Lower leg skin (tissue), 4 donors: ENCODE measurements at regions not wholly inside any gene's neighbourhood (a gene's known extent, or its start where the extent isn't known, plus 50 kb on each side); places are given as distances from the start of the nearest gene placed in this dataset.

Experiments used
- DNase-seq, 2 donors: peaks; one replicate each; pipeline ENCODE4 v3.0.0-alpha.2; 2019; ENCODE audit warnings: low spot score in 2 of 2
- H3K4me3 ChIP-seq: fragments of 200-600 bp; sonication (generic); 2 replicates; pipeline ENCODE4 v1.5.1; 2017; ENCODE audit warnings: mild to moderate bottlenecking, low read depth; ENCODE audit not compliant: poor library complexity, severe bottlenecking
- POLR2A ChIP-seq, 2 donors: fragments of 450-650 bp; IDR thresholded peaks; one replicate each; pipeline ENCODE4 v1.6.1; 2016 to 2017; ENCODE audit warnings: antibody characterized with exemption in 2 of 2, mild to moderate bottlenecking in 1 of 2, moderate library complexity in 1 of 2
- WGBS, 2 donors: methylation state at CpG; one replicate each; pipeline ENCODE4 v1.1.5; 2018; 5-methylcytosine and 5-hydroxymethylcytosine counted together
- intact Hi-C: fragments of 100-400 bp; cut with DNase I; formaldehyde crosslinking; loops from one replicate; pipeline ENCODE4 v1.15.0; 2023; ENCODE audit warnings: low total_unique reads
- TF ChIP-seq, protein P1 (sequence below), 3 donors: fragments of 450-650 bp; IDR thresholded peaks; one replicate each; pipeline ENCODE4 v1.5.1; 2016; ENCODE audit warnings: antibody characterized with exemption in 3 of 3, mild to moderate bottlenecking in 3 of 3, moderate library complexity in 2 of 3

DNA sequence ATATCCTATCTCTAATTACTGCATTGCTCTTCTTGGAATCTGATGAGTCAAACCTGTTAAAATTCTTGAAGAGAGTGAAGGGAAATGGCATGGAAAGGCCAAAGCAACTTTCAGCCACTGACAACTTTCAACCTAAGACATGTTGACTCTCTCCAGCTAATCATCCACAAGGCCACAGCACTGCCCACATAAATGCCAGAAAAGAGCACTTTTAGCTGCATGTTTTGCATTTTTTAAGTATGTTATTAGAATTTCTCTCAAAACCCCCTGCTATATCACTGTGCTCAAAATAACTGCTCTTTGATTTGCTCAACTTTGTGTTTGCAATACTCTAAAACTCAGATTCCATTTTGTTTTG is 352.5 kb downstream of the ADGRL2 start:
- H3K4me3 ChIP-seq, result no peak overlapping the region
- TF ChIP-seq POLR2A (IDR thresholded peaks at IDR 0.05), result no peak
- TF ChIP-seq, protein P1, sequence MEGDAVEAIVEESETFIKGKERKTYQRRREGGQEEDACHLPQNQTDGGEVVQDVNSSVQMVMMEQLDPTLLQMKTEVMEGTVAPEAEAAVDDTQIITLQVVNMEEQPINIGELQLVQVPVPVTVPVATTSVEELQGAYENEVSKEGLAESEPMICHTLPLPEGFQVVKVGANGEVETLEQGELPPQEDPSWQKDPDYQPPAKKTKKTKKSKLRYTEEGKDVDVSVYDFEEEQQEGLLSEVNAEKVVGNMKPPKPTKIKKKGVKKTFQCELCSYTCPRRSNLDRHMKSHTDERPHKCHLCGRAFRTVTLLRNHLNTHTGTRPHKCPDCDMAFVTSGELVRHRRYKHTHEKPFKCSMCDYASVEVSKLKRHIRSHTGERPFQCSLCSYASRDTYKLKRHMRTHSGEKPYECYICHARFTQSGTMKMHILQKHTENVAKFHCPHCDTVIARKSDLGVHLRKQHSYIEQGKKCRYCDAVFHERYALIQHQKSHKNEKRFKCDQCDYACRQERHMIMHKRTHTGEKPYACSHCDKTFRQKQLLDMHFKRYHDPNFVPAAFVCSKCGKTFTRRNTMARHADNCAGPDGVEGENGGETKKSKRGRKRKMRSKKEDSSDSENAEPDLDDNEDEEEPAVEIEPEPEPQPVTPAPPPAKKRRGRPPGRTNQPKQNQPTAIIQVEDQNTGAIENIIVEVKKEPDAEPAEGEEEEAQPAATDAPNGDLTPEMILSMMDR (IDR thresholded peaks at IDR 0.05), result no peak
- intact Hi-C loops, result no loop called here
- DNase-seq, result no peak

DNA sequence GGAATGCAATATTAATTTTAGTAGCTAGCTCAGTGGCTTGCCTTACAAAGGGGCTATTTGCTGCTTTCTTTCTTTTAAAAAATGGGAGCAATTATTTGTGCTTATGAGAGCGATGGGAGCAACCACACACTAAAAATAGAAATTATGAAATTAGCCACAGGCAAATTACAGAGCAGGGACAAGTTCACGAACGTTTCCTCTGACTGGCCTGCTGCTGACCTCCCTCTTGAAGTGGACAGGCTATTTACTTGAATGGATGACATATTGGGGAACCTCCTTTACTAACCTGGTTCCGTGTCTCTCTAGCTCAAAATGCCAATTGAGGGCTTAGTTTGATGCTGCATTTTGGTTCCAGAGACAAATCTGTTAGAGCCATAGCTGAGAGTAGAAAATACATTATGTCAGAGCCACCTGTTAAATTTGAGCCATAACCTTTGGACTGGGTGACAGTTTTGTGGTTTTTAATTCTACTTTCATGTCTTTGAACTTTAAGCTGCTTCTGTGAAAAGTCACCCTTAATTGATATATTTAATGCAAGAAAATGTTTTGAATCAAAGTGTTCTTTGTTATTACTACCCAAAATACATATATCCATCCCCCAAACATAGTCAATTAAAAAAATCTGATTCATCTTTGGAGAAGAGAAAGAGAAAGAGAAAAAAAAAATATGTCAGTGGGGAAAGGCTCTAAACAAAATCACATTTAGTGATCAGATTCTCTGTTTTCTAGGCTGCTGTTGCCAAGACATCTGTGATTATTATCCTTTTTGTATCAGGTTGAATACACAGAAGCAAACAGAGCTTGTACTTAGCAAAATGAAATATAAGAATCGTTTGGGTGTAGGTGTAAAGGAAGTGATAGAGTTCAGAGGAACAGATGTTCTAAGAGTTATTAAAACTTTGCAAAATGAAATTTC is 351.9 kb downstream of the ADGRL2 start:
- 32 to 41% methylated on average over 5 of the region's 5 CpGs for WGBS, 2 donors

DNA sequence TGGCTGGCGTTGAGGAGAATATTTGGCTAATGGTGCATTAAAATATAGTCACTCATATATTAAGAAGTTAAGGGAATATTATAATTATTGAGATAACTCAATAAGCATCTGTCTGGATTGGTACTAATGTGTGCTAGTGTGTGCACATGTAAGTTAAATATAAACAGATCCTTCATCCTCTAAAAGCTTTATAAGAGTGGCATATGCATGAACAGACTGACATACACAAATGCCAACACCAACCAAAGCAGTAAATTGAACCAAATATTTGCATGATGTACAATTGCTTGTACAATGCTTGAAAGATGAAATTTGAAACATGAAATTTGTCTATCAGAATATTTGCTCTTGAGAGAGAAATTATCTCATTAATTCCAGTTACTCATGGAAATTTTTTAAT is 344.9 kb downstream of the ADGRL2 start:
- intact Hi-C loops, result no loop called here

More for the DNA sequence above, 351.9 kb downstream of the ADGRL2 start:
- H3K4me3 ChIP-seq, result no peak overlapping the region
- intact Hi-C loops, result no loop called here
- TF ChIP-seq, protein P1 (IDR thresholded peaks at IDR 0.05), result no peak
- TF ChIP-seq POLR2A (IDR thresholded peaks at IDR 0.05), result no peak
- no peak for DNase-seq

DNA sequence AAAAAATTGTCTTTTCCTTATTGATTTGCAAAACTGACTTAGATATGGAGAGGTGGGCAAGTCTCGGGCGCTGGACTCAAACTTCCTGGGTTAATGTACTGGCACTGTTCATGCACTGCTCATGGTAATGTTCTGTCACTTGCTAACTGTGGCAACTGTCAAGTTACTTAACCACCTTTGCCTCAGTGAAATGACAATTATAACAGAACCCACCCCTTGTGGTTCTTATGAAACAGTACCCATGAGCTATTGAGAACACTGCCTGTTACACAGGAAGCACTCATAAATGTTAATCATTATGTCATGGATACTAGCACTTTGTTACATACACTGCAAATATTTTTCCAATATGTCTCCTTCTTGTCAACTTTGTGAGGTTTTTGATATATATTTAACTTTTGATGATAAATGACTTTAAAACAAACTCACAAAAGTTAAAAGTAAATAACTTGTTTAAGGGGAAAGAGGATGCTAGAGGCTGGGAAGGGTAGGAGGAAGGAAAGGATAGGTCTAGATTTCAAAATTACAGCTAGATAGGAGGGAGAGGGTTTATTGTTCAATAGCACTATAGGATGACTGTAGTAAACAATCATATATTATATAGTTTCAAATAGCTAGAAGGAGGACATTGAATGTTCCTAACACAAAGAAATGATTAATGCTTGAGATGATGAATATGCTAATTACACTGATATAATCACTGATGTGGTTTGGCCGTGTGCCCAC is 342.5 kb downstream of the ADGRL2 start:
- intact Hi-C loops, result no loop called here
- DNase-seq, result no peak
- 72 to 74% methylated on average over 3 of the region's 3 CpGs for WGBS, 2 donors

More for the DNA sequence above, 344.9 kb downstream of the ADGRL2 start:
- no peak overlapping the region for H3K4me3 ChIP-seq
- 82 to 85% methylated on average over 1 of the region's 1 CpG for WGBS, 2 donors
- no peak for DNase-seq
- TF ChIP-seq, protein P1 (IDR thresholded peaks at IDR 0.05), result no peak

DNA sequence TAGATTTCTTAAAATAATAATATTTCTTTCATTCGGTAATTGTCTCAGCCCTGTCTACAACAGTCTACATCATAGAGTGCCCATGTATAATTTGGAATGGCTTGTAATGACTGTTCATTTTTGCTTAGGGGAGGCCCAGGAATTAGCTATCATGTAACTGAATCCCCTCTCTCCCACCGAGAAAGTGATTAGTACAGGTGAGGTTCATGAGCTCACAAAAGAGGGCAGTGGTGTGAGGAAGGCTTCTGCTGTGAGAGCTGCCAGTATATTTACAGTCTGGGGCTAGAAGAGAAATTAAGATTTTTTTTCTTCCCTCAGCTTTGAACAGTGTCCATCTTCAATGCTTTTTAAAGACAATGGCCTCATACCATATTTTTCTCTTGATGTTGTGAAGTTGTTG is 340.7 kb downstream of the ADGRL2 start:
- H3K4me3 ChIP-seq, result no peak overlapping the region
- DNase-seq, result no peak
- 86 to 89% methylated on average over 2 of the region's 2 CpGs for WGBS, 2 donors
- intact Hi-C loops, result no loop called here
- no peak for TF ChIP-seq POLR2A (IDR thresholded peaks at IDR 0.05)
- TF ChIP-seq, protein P1 (IDR thresholded peaks at IDR 0.05), result no peak

More for the DNA sequence above, 342.5 kb downstream of the ADGRL2 start:
- H3K4me3 ChIP-seq, result no peak overlapping the region
- TF ChIP-seq, protein P1 (IDR thresholded peaks at IDR 0.05), result no peak
- TF ChIP-seq POLR2A (IDR thresholded peaks at IDR 0.05), result no peak
